Endothelial cell of umbilical vein (primary cell): ENCODE measurements at regions not wholly inside any gene's neighbourhood (a gene's known extent, or its start where the extent isn't known, plus 50 kb on each side); places are given as distances from the start of the nearest gene placed in this dataset.

Experiments used
- BruUV-seq: library from RNA; stranded (reverse); fragments of 400-500 nt; replicated peaks from 2 replicates; lab custom pipeline; 2021; lab: Mats Ljungman, UMichigan
- CTCF ChIA-PET: fragments of 300-600, 350-600 bp; sonication (Branson Sonifier 250); formaldehyde crosslinking; loops from one replicate; lab custom pipeline; 2021; ENCODE audit warnings: antibody characterized with exemption, inconsistent platforms; lab: Charles Lee
- POLR2A ChIA-PET: fragments of 300-600, 350-600 bp; sonication (Branson Sonifier 250); formaldehyde crosslinking; loops from one replicate; lab custom pipeline; 2021; ENCODE audit warnings: antibody characterized with exemption, inconsistent platforms; lab: Charles Lee
- DNase-seq: peaks from one replicate; pipeline ENCODE4 v3.0.0-alpha.2; 2011; ENCODE audit warnings: low read depth, low spot score
- FAIRE-seq: peaks from 2 replicates; lab custom pipeline; 2011; peaks lifted over from hg19 to GRCh38; lab: Jason Lieb, UNC
- H2AFZ ChIP-seq: 2 replicates; pipeline ENCODE4 v1.6.0; 2012; ENCODE audit warnings: low read depth, low read length, control low read depth, inconsistent platforms
- H3K27ac ChIP-seq: 2 replicates; pipeline ENCODE4 v1.5.1; 2011; ENCODE audit warnings: low read depth, mild to moderate bottlenecking, control low read depth, low read length, moderate library complexity; ENCODE audit not compliant: insufficient read depth
- H3K27me3 ChIP-seq, 2 experiments: 2 replicates each; pipeline versions ENCODE4 v1.6.0 to v1.6.1; 2011; ENCODE audit warnings: low read length in 2 of 2, mixed read lengths in 1 of 2; ENCODE audit not compliant: control insufficient read depth in 2 of 2, insufficient read depth in 2 of 2
- H3K36me3 ChIP-seq, 2 experiments: 2 replicates in 1 of 2; 3 replicates in 1 of 2; pipeline ENCODE4 v1.5.1; 2011; ENCODE audit warnings: low read length in 2 of 2, mild to moderate bottlenecking in 1 of 2, moderate library complexity in 1 of 2; ENCODE audit not compliant: control insufficient read depth in 2 of 2, insufficient read depth in 2 of 2; ENCODE audit errors: extremely low read depth in 1 of 2
- H3K4me1 ChIP-seq: 3 replicates; pipeline ENCODE4 v1.5.1; 2011; ENCODE audit warnings: mild to moderate bottlenecking, low read length; ENCODE audit not compliant: control insufficient read depth, insufficient read depth; ENCODE audit errors: extremely low read depth
- H3K4me2 ChIP-seq: 2 replicates; pipeline ENCODE4 v1.6.1; 2011; ENCODE audit warnings: low read length, control low read depth, mixed read lengths; ENCODE audit not compliant: insufficient read depth
- H3K4me3 ChIP-seq, 3 experiments: fragments of 200-600 bp in 1 of 3; sonication (generic), shearing (Covaris generic) in 1 of 3; replicated peaks in 1 of 3; 2 replicates each; pipeline ENCODE4 v1.5.1; 2011 to 2016; ENCODE audit warnings: control low read depth in 3 of 3, low read length in 3 of 3, mild to moderate bottlenecking in 2 of 3, inconsistent platforms in 1 of 3, low read depth in 1 of 3, moderate library complexity in 1 of 3; ENCODE audit not compliant: insufficient read depth in 1 of 3
- H3K79me2 ChIP-seq: 2 replicates; pipeline ENCODE4 v1.6.0; 2012; ENCODE audit warnings: low read length, inconsistent platforms; ENCODE audit not compliant: control insufficient read depth, insufficient read depth
- H3K9ac ChIP-seq: replicated peaks from 2 replicates; pipeline ENCODE3; 2011; ENCODE audit warnings: low read length, control low read depth; ENCODE audit not compliant: insufficient read depth; ENCODE audit errors: extremely low read depth
- H3K9me1 ChIP-seq: replicated peaks from 3 replicates; pipeline ENCODE4 v1.6.0; 2011; ENCODE audit warnings: mild to moderate bottlenecking, low read length; ENCODE audit not compliant: control insufficient read depth, insufficient read depth; ENCODE audit errors: extremely low read depth
- H3K9me3 ChIP-seq: replicated peaks from 2 replicates; pipeline ENCODE4 v1.5.1; 2012; ENCODE audit warnings: low read length, inconsistent platforms; ENCODE audit not compliant: control insufficient read depth, insufficient read depth
- H4K20me1 ChIP-seq: replicated peaks from 2 replicates; pipeline ENCODE3; 2011; ENCODE audit warnings: mild to moderate bottlenecking, low read length; ENCODE audit not compliant: control insufficient read depth, insufficient read depth; ENCODE audit errors: extremely low read depth
- EZH2 ChIP-seq: IDR thresholded peaks from 2 replicates; pipeline ENCODE4 v1.6.1; 2012; ENCODE audit warnings: borderline replicate concordance, low read depth, mild to moderate bottlenecking, moderate library complexity, low read length, inconsistent platforms; ENCODE audit not compliant: severe bottlenecking
- FOS ChIP-seq: IDR thresholded peaks from 2 replicates; pipeline ENCODE4 v1.6.1; 2011; ENCODE audit warnings: mild to moderate bottlenecking, low read length, moderate library complexity, borderline replicate concordance; ENCODE audit not compliant: insufficient read depth
- GATA2 ChIP-seq: IDR thresholded peaks from 2 replicates; pipeline ENCODE4 v1.7.0; 2011; ENCODE audit warnings: low read depth, mild to moderate bottlenecking, moderate library complexity, mixed read lengths, low read length; ENCODE audit not compliant: insufficient read length, insufficient read depth
- JUN ChIP-seq: IDR thresholded peaks from 2 replicates; pipeline ENCODE4 v1.6.1; 2011; ENCODE audit warnings: borderline replicate concordance, low read depth; ENCODE audit not compliant: insufficient read length, insufficient read depth
- MAX ChIP-seq: IDR thresholded peaks from 2 replicates; pipeline ENCODE4 v1.6.1; 2011; ENCODE audit not compliant: insufficient read depth, insufficient read length
- MYC ChIP-seq: IDR thresholded peaks from one replicate; pipeline ENCODE4 v1.6.1; 2011; ENCODE audit warnings: mild to moderate bottlenecking, low read depth, low read length
- POLR2A ChIP-seq: IDR thresholded peaks from 2 replicates; pipeline ENCODE4 v1.6.1; 2012; ENCODE audit warnings: low read depth, mild to moderate bottlenecking, control low read depth, low read length
- POLR2AphosphoS5 ChIP-seq: IDR thresholded peaks from 2 replicates; pipeline ENCODE4 v1.6.1; 2012; ENCODE audit warnings: low read depth, mild to moderate bottlenecking, control low read depth, low read length, moderate library complexity; ENCODE audit not compliant: insufficient read depth
- dilution Hi-C: fragments of 300-500 bp; cut with MboI; formaldehyde crosslinking; loops from one replicate; pipeline ENCODE4 v1.15.0; 2019; ENCODE audit warnings: low sequenced_read_pairs; ENCODE audit not compliant: extremely low pct_ligation_motif_present
- intact Hi-C: fragments of 100-400 bp; cut with micrococcal nuclease; formaldehyde crosslinking; loops from one replicate; pipeline ENCODE4 v1.10.0; 2022
- TF ChIP-seq, protein P1 (sequence below), 2 donors: IDR thresholded peaks; 1 replicate in 1 of 2; 2 replicates in 1 of 2; pipeline ENCODE4 v1.5.1; 2011; ENCODE audit warnings: low read length in 2 of 2, mild to moderate bottlenecking in 2 of 2, moderate library complexity in 2 of 2, control low read depth in 1 of 2, inconsistent platforms in 1 of 2, low read depth in 1 of 2; ENCODE audit not compliant: insufficient read depth in 1 of 2; ENCODE audit errors: extremely low read depth in 1 of 2

DNA sequence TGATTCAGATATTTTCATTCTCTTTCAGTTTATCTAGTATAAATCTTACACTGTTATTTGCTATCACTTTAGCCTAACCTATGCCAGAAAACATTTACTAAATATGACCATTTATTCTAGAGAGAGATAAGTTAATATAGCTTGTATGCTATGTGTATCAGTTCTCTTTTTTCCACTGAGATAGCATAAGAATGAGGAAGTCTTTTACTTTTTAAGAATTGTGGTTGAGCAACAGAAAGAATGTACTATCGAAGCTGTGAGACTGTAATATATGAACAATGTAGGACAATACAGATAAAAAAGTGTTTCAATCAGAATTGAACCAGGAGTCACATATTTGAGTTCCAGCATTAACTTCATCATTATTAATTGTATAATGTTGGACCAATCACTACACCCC lies 479.9 kb upstream of the PLXNA2 start:
- dilution Hi-C loops, result no loop called here
- POLR2A ChIA-PET, result no interaction called here
- Histone ChIP-seq H3K79me2 (no peaks in the 10 kb centered on the region), H3K27me3 (no peaks in the 10 kb centered on the region), H3K4me1 (no peaks in the 10 kb centered on the region), H3K9ac (no peak overlapping the region), H3K9me1 (no peaks in the 10 kb centered on the region), H3K9me3 (no peaks in the 10 kb centered on the region), H3K36me3 (no peaks in the 10 kb centered on the region), H2AFZ (no peak overlapping the region), H3K4me2 (no peak overlapping the region), H4K20me1 (no peaks in the 10 kb centered on the region), H3K27ac (no peak overlapping the region), H3K4me3 (no peak overlapping the region)
- CTCF ChIA-PET, result no interaction called here
- FAIRE-seq (no peak), DNase-seq (no peak)
- intact Hi-C loops, result no loop called here
- TF ChIP-seq, protein P1, sequence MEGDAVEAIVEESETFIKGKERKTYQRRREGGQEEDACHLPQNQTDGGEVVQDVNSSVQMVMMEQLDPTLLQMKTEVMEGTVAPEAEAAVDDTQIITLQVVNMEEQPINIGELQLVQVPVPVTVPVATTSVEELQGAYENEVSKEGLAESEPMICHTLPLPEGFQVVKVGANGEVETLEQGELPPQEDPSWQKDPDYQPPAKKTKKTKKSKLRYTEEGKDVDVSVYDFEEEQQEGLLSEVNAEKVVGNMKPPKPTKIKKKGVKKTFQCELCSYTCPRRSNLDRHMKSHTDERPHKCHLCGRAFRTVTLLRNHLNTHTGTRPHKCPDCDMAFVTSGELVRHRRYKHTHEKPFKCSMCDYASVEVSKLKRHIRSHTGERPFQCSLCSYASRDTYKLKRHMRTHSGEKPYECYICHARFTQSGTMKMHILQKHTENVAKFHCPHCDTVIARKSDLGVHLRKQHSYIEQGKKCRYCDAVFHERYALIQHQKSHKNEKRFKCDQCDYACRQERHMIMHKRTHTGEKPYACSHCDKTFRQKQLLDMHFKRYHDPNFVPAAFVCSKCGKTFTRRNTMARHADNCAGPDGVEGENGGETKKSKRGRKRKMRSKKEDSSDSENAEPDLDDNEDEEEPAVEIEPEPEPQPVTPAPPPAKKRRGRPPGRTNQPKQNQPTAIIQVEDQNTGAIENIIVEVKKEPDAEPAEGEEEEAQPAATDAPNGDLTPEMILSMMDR (IDR thresholded peaks at IDR 0.05; ENCODE audit: extremely low read depth in 1 of 2, insufficient read depth in 1 of 2, low read depth in 1 of 2, low read length in 2 of 2), result no peak
- TF ChIP-seq POLR2A (no peak), MAX (no peak), JUN (no peak), GATA2 (no peak), MYC (no peak), EZH2 (no peak), FOS (no peak), POLR2AphosphoS5 (no peak)
- BruUV-seq, result no TSS peak
